GM10266 (cell line): ENCODE measurements at regions not wholly inside any gene's neighbourhood (a gene's known extent, or its start where the extent isn't known, plus 50 kb on each side); places are given as distances from the start of the nearest gene placed in this dataset.

Experiments
- DNase-seq: peaks from one replicate; pipeline ENCODE4 v3.0.0; 2012; ENCODE audit errors: extremely low spot score
- CTCF ChIP-seq: IDR thresholded peaks from 2 replicates; pipeline ENCODE4 v1.5.1; 2012; ENCODE audit warnings: mild to moderate bottlenecking, low read depth; ENCODE audit not compliant: control insufficient read depth, insufficient read depth; ENCODE audit errors: missing control alignments

- no peak for TF ChIP-seq CTCF
- no peak for DNase-seq
Measured at GRCh38 chr4:44118971-44119680, 329.5 kb downstream of the KCTD8 start.

- no peak for DNase-seq
- no peak for TF ChIP-seq CTCF
Measured at GRCh38 chr4:44120646-44121045, 328.0 kb downstream of the KCTD8 start.

GRCh38 chr4:44121210-44121609, 327.4 kb downstream of the KCTD8 start:
- no peak for DNase-seq
- TF ChIP-seq CTCF: no peak
